Uterus (tissue), 3 donors: ENCODE measurements at regions not wholly inside any gene's neighbourhood (a gene's known extent, or its start where the extent isn't known, plus 50 kb on each side); places are given as distances from the start of the nearest gene placed in this dataset.

Experiments
- DNase-seq, 2 donors: peaks; one replicate each; pipeline ENCODE4 v3.0.0-alpha.2; 2019 to 2020
- H3K27ac ChIP-seq, 2 donors: fragments of 200-600 bp; sonication (generic); 1 replicate in 1 of 2; 2 replicates in 1 of 2; pipeline ENCODE4 v1.5.1; 2016 to 2018
- H3K27me3 ChIP-seq, 2 donors: fragments of 200-600 bp; sonication (generic); one replicate each; pipeline ENCODE4 v1.5.1; 2018 to 2019; ENCODE audit warnings: control low read depth in 1 of 2
- H3K36me3 ChIP-seq, 2 donors: fragments of 200-600 bp; sonication (generic); one replicate each; pipeline ENCODE4 v1.5.1; 2019; ENCODE audit warnings: control low read depth in 1 of 2
- H3K4me1 ChIP-seq, 2 donors: fragments of 200-600 bp; sonication (generic); one replicate each; pipeline ENCODE4 v1.5.1; 2018 to 2019; ENCODE audit warnings: control low read depth in 1 of 2
- H3K4me3 ChIP-seq, 2 donors: fragments of 200-600 bp; sonication (generic); 1 replicate in 1 of 2; 2 replicates in 1 of 2; pipeline ENCODE4 v1.5.1; 2018 to 2019; ENCODE audit warnings: mild to moderate bottlenecking in 1 of 2
- H3K9me3 ChIP-seq, 2 donors: fragments of 200-600 bp; sonication (generic); one replicate each; pipeline ENCODE4 v1.5.1; 2019; ENCODE audit warnings: control low read depth in 1 of 2
- CTCF ChIP-seq, 4 experiments: fragments of 200-600 bp in 2 of 4; fragments of 450-650 bp in 2 of 4; sonication (generic) in 2 of 4; IDR thresholded peaks; one replicate each; pipeline ENCODE4 v1.5.1; 2016 to 2019; ENCODE audit warnings: antibody characterized with exemption in 4 of 4, mild to moderate bottlenecking in 2 of 4, moderate library complexity in 1 of 4
- POLR2A ChIP-seq, 2 donors: fragments of 450-650 bp; IDR thresholded peaks; one replicate each; pipeline ENCODE4 v1.6.1; 2016; ENCODE audit warnings: antibody characterized with exemption in 2 of 2, mild to moderate bottlenecking in 1 of 2, moderate library complexity in 1 of 2
- intact Hi-C: fragments of 100-400 bp; cut with DNase I; formaldehyde crosslinking; loops from one replicate; pipeline ENCODE4 v1.15.1; 2023; ENCODE audit warnings: low total_unique reads
- donor health status: DM: yes; HTN: yes; CAD: no.

GRCh38 chr12:66956300-66956699, 277.4 kb upstream of the GRIP1 start:
- no peaks in the 10 kb centered on the region for H3K27me3 ChIP-seq
- TF ChIP-seq CTCF (IDR thresholded peaks at IDR 0.05) = no peak
- no peak for TF ChIP-seq POLR2A (IDR thresholded peaks at IDR 0.05)
- no peak overlapping the region for H3K27ac ChIP-seq
- intact Hi-C loops = no loop called here
- no peaks in the 10 kb centered on the region for H3K4me1 ChIP-seq
- H3K36me3 ChIP-seq = no peaks in the 10 kb centered on the region
- H3K4me3 ChIP-seq = no peak overlapping the region
- no peak for DNase-seq
- no peaks in the 10 kb centered on the region for H3K9me3 ChIP-seq

GRCh38 chr12:66959276-66959675, 280.4 kb upstream of the GRIP1 start:
- H3K4me1 ChIP-seq = no peaks in the 10 kb centered on the region
- intact Hi-C loops = no loop called here
- no peak for DNase-seq
- no peak overlapping the region for H3K27ac ChIP-seq
- TF ChIP-seq POLR2A (IDR thresholded peaks at IDR 0.05) (no peak), CTCF (IDR thresholded peaks at IDR 0.05) (no peak)
- H3K27me3 ChIP-seq = no peaks in the 10 kb centered on the region
- no peaks in the 10 kb centered on the region for H3K36me3 ChIP-seq
- H3K9me3 ChIP-seq = no peaks in the 10 kb centered on the region
- no peak overlapping the region for H3K4me3 ChIP-seq

GRCh38 chr12:66960006-66960405, 281.1 kb upstream of the GRIP1 start:
- no peak for DNase-seq
- Histone ChIP-seq H3K36me3 (no peaks in the 10 kb centered on the region), H3K9me3 (no peaks in the 10 kb centered on the region), H3K27ac (no peak overlapping the region), H3K4me3 (no peak overlapping the region), H3K27me3 (no peaks in the 10 kb centered on the region), H3K4me1 (no peaks in the 10 kb centered on the region)
- TF ChIP-seq POLR2A (IDR thresholded peaks at IDR 0.05) = no peak
- no peak for TF ChIP-seq CTCF (IDR thresholded peaks at IDR 0.05)
- intact Hi-C loops = no loop called here

- intact Hi-C loops = no loop called here
- H3K4me3 ChIP-seq = no peak overlapping the region
- H3K27me3 ChIP-seq = no peaks in the 10 kb centered on the region
- H3K36me3 ChIP-seq = no peaks in the 10 kb centered on the region
- TF ChIP-seq CTCF (IDR thresholded peaks at IDR 0.05) (no peak), POLR2A (IDR thresholded peaks at IDR 0.05) (no peak)
- no peaks in the 10 kb centered on the region for H3K9me3 ChIP-seq
- H3K27ac ChIP-seq = no peak overlapping the region
- DNase-seq = no peak
- H3K4me1 ChIP-seq = no peaks in the 10 kb centered on the region
Measured at GRCh38 chr12:66960704-66961690, 282.1 kb upstream of the GRIP1 start.

GRCh38 chr12:66962290-66962689, 283.4 kb upstream of the GRIP1 start:
- H3K4me3 ChIP-seq = no peak overlapping the region
- intact Hi-C loops = no loop called here
- no peak for TF ChIP-seq CTCF (IDR thresholded peaks at IDR 0.05)
- H3K36me3 ChIP-seq = no peaks in the 10 kb centered on the region
- no peaks in the 10 kb centered on the region for H3K4me1 ChIP-seq
- H3K27me3 ChIP-seq = no peaks in the 10 kb centered on the region
- no peak overlapping the region for H3K27ac ChIP-seq
- H3K9me3 ChIP-seq = no peaks in the 10 kb centered on the region
- DNase-seq = no peak
